ENCODE measurements at regions not wholly inside any gene's neighbourhood (a gene's known extent, or its start where the extent isn't known, plus 50 kb on each side); places are given as distances from the start of the nearest gene placed in this dataset.

DNA sequence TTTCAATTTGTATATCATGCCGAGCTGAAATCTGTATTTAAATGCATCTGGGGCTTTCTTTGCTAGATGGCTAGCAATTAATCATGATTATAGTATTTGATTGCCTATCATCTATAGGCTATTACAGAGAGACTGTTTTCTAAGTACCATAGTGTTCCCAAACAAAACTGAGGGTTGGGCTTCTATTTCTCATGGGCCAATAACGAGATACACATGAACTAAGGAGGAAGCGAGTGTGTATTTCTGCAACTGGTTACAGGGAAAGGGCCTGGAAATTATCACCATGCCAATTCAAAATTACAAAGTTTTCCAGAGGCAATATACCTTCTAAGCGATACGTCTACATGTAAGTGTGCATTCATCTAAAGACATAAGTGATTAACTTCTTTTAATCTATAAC is 744.5 kb upstream of the BRINP3 start:
- TF ChIP-seq YY1 (IDR thresholded peaks at IDR 0.05; ENCODE audit: insufficient read depth, insufficient read length) = no peak
- TF ChIP-seq ZNF274 (IDR thresholded peaks at IDR 0.05; ENCODE audit: low read depth, low read length) = no peak
- TF ChIP-seq SUZ12 (IDR thresholded peaks at IDR 0.05; ENCODE audit: extremely low read depth, insufficient read depth, insufficient read length) = no peak
- DNase-seq (ENCODE audit: low read depth, low spot score) = no peak
- H3K9ac ChIP-seq (ENCODE audit: insufficient read length, low read depth) = no peak overlapping the region
- H3K36me3 ChIP-seq (ENCODE audit: insufficient read depth, insufficient read length, low read length) = no peaks in the 10 kb centered on the region
- H3K9me3 ChIP-seq (ENCODE audit: insufficient read depth, low read length) = peaks cover 10% of the 10 kb centered on the region; the same call in 1 of the 2 replicates
- H3K4me1 ChIP-seq (ENCODE audit: insufficient read depth, insufficient read length) = no peaks in the 10 kb centered on the region
- H3K4me3 ChIP-seq (ENCODE audit: insufficient read length, low read depth) = no peak overlapping the region
- H3K27me3 ChIP-seq (ENCODE audit: insufficient read depth, insufficient read length) = no peaks in the 10 kb centered on the region

- no peak for DNase-seq (ENCODE audit: low read depth, low spot score)
Measured at GRCh38 chr1:191240925-191241324, 763.3 kb upstream of the BRINP3 start.

GRCh38 chr1:191255354-191256054 is 777.8 kb upstream of the BRINP3 start:
- Histone ChIP-seq H3K4me3 (ENCODE audit: insufficient read length, low read depth) (no peak overlapping the region), H3K9me3 (ENCODE audit: insufficient read depth, low read length) (no peaks in the 10 kb centered on the region), H3K9ac (ENCODE audit: insufficient read length, low read depth) (no peak overlapping the region), H3K36me3 (ENCODE audit: insufficient read depth, insufficient read length, low read length) (no peaks in the 10 kb centered on the region), H3K27me3 (ENCODE audit: insufficient read depth, insufficient read length) (no peaks in the 10 kb centered on the region), H3K4me1 (ENCODE audit: insufficient read depth, insufficient read length) (no peaks in the 10 kb centered on the region)
- TF ChIP-seq SUZ12 (IDR thresholded peaks at IDR 0.05; ENCODE audit: extremely low read depth, insufficient read depth, insufficient read length) (no peak), ZNF274 (IDR thresholded peaks at IDR 0.05; ENCODE audit: low read depth, low read length) (no peak), YY1 (IDR thresholded peaks at IDR 0.05; ENCODE audit: insufficient read depth, insufficient read length) (no peak)
- DNase-seq (ENCODE audit: low read depth, low spot score) = no peak

More at GRCh38 chr1:191240925-191241324, 763.3 kb upstream of the BRINP3 start:
- H3K36me3 ChIP-seq (ENCODE audit: insufficient read depth, insufficient read length, low read length) = no peaks in the 10 kb centered on the region
- TF ChIP-seq SUZ12 (IDR thresholded peaks at IDR 0.05; ENCODE audit: extremely low read depth, insufficient read depth, insufficient read length) (no peak), ZNF274 (IDR thresholded peaks at IDR 0.05; ENCODE audit: low read depth, low read length) (no peak), YY1 (IDR thresholded peaks at IDR 0.05; ENCODE audit: insufficient read depth, insufficient read length) (no peak)
- no peaks in the 10 kb centered on the region for H3K4me1 ChIP-seq (ENCODE audit: insufficient read depth, insufficient read length)
- H3K9ac ChIP-seq (ENCODE audit: insufficient read length, low read depth) = no peak overlapping the region
- H3K9me3 ChIP-seq (ENCODE audit: insufficient read depth, low read length) = peaks cover 4% of the 10 kb centered on the region; the same call in 1 of the 2 replicates
- no peak overlapping the region for H3K4me3 ChIP-seq (ENCODE audit: insufficient read length, low read depth)
- H3K27me3 ChIP-seq (ENCODE audit: insufficient read depth, insufficient read length) = no peaks in the 10 kb centered on the region

DNA sequence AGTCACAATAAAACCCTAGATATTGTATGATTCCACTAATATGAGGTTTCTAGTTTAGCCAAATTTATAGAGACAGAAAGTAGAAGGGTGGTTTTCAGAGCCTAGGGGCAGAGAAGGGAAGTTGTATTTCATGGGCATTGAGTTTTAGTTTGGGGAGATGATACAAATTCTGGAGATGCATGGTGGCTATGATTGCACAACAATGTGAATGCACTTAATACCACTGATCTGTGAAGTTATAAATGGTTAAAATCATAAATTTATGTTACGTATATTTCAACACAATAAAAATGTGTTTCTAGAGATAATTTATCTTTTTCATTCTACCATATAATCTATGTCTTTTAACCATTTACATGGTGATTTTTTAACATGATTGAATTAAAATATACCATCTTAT is 779.3 kb upstream of the BRINP3 start:
- DNase-seq (ENCODE audit: low read depth, low spot score) = no peak
- Histone ChIP-seq H3K4me1 (ENCODE audit: insufficient read depth, insufficient read length) (no peaks in the 10 kb centered on the region), H3K27me3 (ENCODE audit: insufficient read depth, insufficient read length) (no peaks in the 10 kb centered on the region), H3K9ac (ENCODE audit: insufficient read length, low read depth) (no peak overlapping the region), H3K4me3 (ENCODE audit: insufficient read length, low read depth) (no peak overlapping the region), H3K36me3 (ENCODE audit: insufficient read depth, insufficient read length, low read length) (no peaks in the 10 kb centered on the region), H3K9me3 (ENCODE audit: insufficient read depth, low read length) (no peaks in the 10 kb centered on the region)
- TF ChIP-seq SUZ12 (IDR thresholded peaks at IDR 0.05; ENCODE audit: extremely low read depth, insufficient read depth, insufficient read length) (no peak), ZNF274 (IDR thresholded peaks at IDR 0.05; ENCODE audit: low read depth, low read length) (no peak), YY1 (IDR thresholded peaks at IDR 0.05; ENCODE audit: insufficient read depth, insufficient read length) (no peak)

GRCh38 chr1:191260056-191260455 is 782.4 kb upstream of the BRINP3 start:
- no peak for TF ChIP-seq SUZ12 (IDR thresholded peaks at IDR 0.05; ENCODE audit: extremely low read depth, insufficient read depth, insufficient read length)
- no peak for TF ChIP-seq YY1 (IDR thresholded peaks at IDR 0.05; ENCODE audit: insufficient read depth, insufficient read length)
- no peak for TF ChIP-seq ZNF274 (IDR thresholded peaks at IDR 0.05; ENCODE audit: low read depth, low read length)
- Histone ChIP-seq H3K36me3 (ENCODE audit: insufficient read depth, insufficient read length, low read length) (no peaks in the 10 kb centered on the region), H3K27me3 (ENCODE audit: insufficient read depth, insufficient read length) (no peaks in the 10 kb centered on the region), H3K4me3 (ENCODE audit: insufficient read length, low read depth) (no peak overlapping the region), H3K4me1 (ENCODE audit: insufficient read depth, insufficient read length) (no peaks in the 10 kb centered on the region), H3K9me3 (ENCODE audit: insufficient read depth, low read length) (no peaks in the 10 kb centered on the region), H3K9ac (ENCODE audit: insufficient read length, low read depth) (no peak overlapping the region)
- DNase-seq (ENCODE audit: low read depth, low spot score) = no peak

DNA sequence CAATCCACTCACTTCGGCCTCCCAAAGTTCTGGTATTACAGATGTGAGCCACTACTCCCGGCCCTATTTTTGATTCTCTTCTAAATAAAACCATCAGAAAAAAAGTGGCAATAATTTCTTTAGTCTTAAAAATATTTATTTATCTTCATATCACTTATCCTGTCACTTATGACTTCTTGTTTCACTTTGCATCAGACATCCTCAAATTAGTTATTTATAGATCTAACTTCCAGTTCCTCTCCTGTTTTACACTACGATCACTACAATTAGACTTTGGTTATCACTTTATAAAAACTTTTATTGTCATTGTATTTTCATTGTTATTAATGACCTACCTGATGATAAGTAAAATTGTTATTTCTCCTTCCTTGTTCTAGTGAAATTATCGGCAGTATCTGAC is 783.4 kb upstream of the BRINP3 start:
- H3K36me3 ChIP-seq (ENCODE audit: insufficient read depth, insufficient read length, low read length) = no peaks in the 10 kb centered on the region
- TF ChIP-seq SUZ12 (IDR thresholded peaks at IDR 0.05; ENCODE audit: extremely low read depth, insufficient read depth, insufficient read length) (no peak), YY1 (IDR thresholded peaks at IDR 0.05; ENCODE audit: insufficient read depth, insufficient read length) (no peak), ZNF274 (IDR thresholded peaks at IDR 0.05; ENCODE audit: low read depth, low read length) (no peak)
- no peaks in the 10 kb centered on the region for H3K4me1 ChIP-seq (ENCODE audit: insufficient read depth, insufficient read length)
- H3K9me3 ChIP-seq (ENCODE audit: insufficient read depth, low read length) = no peaks in the 10 kb centered on the region
- H3K4me3 ChIP-seq (ENCODE audit: insufficient read length, low read depth) = no peak overlapping the region
- H3K9ac ChIP-seq (ENCODE audit: insufficient read length, low read depth) = no peak overlapping the region
- no peaks in the 10 kb centered on the region for H3K27me3 ChIP-seq (ENCODE audit: insufficient read depth, insufficient read length)
- no peak for DNase-seq (ENCODE audit: low read depth, low spot score)

DNA sequence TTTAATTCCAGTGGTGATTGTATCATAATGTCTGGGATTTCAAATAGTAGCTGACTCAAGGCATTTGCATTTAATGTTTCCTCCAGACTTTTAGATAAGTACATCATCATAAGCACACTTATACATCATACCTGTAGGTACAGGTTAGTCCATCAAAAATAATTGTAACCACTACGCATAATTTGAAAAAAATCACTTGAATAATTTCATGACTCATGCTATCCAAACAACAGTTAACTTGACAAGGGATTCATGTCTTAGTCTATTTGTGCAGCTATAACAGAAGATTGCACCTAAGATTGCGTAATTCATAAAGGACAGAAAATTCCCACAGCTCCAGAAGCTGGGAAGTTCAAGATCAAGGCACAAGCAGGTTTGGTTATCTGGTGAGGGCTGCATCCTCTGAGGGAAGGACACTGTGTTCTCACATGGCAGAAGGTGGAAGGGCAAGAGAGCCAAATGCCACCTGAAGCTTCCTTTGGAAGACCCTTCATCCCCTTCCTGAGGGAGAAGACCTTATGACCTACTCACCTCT is 801.7 kb upstream of the BRINP3 start:
- Histone ChIP-seq H3K9ac (ENCODE audit: insufficient read length, low read depth) (no peak overlapping the region), H3K27me3 (ENCODE audit: insufficient read depth, insufficient read length) (no peaks in the 10 kb centered on the region), H3K36me3 (ENCODE audit: insufficient read depth, insufficient read length, low read length) (no peaks in the 10 kb centered on the region), H3K4me3 (ENCODE audit: insufficient read length, low read depth) (no peak overlapping the region), H3K4me1 (ENCODE audit: insufficient read depth, insufficient read length) (no peaks in the 10 kb centered on the region), H3K9me3 (ENCODE audit: insufficient read depth, low read length) (no peaks in the 10 kb centered on the region)
- DNase-seq (ENCODE audit: low read depth, low spot score) = no peak
- TF ChIP-seq ZNF274 (IDR thresholded peaks at IDR 0.05; ENCODE audit: low read depth, low read length) (no peak), SUZ12 (IDR thresholded peaks at IDR 0.05; ENCODE audit: extremely low read depth, insufficient read depth, insufficient read length) (no peak), YY1 (IDR thresholded peaks at IDR 0.05; ENCODE audit: insufficient read depth, insufficient read length) (no peak)

Data from NT2/D1 (cell line).